ENCODE measurements at regions not wholly inside any gene's neighbourhood (a gene's known extent, or its start where the extent isn't known, plus 50 kb on each side); places are given as distances from the start of the nearest gene placed in this dataset.
"Not testable (repeated sequence)": the region's sequence is repeated elsewhere in the genome, so short reads cannot be mapped to it uniquely, and the experiment has no call there.

- peak; percentile 2 for DNase-seq
Observed at GRCh38 chr7:45268013-45268412, 110.4 kb downstream of the RAMP3 start.

- DNase-seq = no peak
Observed at GRCh38 chr7:45269192-45269591, 111.6 kb downstream of the RAMP3 start.

GRCh38 chr7:45278763-45279398, 121.3 kb downstream of the RAMP3 start:
- no peak for DNase-seq

- not testable (repeated sequence) for DNase-seq
Observed at GRCh38 chr7:45289611-45290010, 132.0 kb downstream of the RAMP3 start.

GRCh38 chr7:45290880-45291279, 133.3 kb downstream of the RAMP3 start:
- no peak for DNase-seq

- DNase-seq = no peak
Observed at GRCh38 chr7:45292481-45292880, 134.9 kb downstream of the RAMP3 start.

- no peak for DNase-seq
Observed at GRCh38 chr7:45293295-45293942, 135.8 kb downstream of the RAMP3 start.

- DNase-seq = no peak
Observed at GRCh38 chr7:45294559-45294958, 137.0 kb downstream of the RAMP3 start.

- no peak for DNase-seq
Observed at GRCh38 chr7:45295222-45295621, 137.6 kb downstream of the RAMP3 start.

GRCh38 chr7:45296748-45297147, 139.2 kb downstream of the RAMP3 start:
- no peak for DNase-seq

- no peak for DNase-seq
Observed at GRCh38 chr7:45306752-45307305, 149.2 kb downstream of the RAMP3 start.

GRCh38 chr7:45311597-45311996, 154.0 kb downstream of the RAMP3 start:
- DNase-seq = no peak

GRCh38 chr7:45315512-45315911, 157.9 kb downstream of the RAMP3 start:
- not testable (repeated sequence) for DNase-seq

GRCh38 chr7:45324683-45325237, 167.2 kb downstream of the RAMP3 start:
- no peak for DNase-seq

GRCh38 chr7:45325378-45325777, 167.8 kb downstream of the RAMP3 start:
- no peak for DNase-seq

GRCh38 chr7:45328403-45328981, 170.9 kb downstream of the RAMP3 start:
- DNase-seq = no peak

- no peak for DNase-seq
Observed at GRCh38 chr7:45331563-45331962, 174.0 kb downstream of the RAMP3 start.

GRCh38 chr7:45335024-45335423, 177.4 kb downstream of the RAMP3 start:
- not testable (repeated sequence) for DNase-seq

GRCh38 chr7:45342236-45342635, 184.6 kb downstream of the RAMP3 start:
- peak; percentile 45 for DNase-seq

GRCh38 chr7:45343746-45344145, 186.2 kb downstream of the RAMP3 start:
- DNase-seq = no peak

GRCh38 chr7:45347804-45348203, 190.2 kb downstream of the RAMP3 start:
- no peak for DNase-seq

- no peak for DNase-seq
Observed at GRCh38 chr7:45349090-45349489, 191.5 kb downstream of the RAMP3 start.

GRCh38 chr7:45350896-45351295, 193.3 kb downstream of the RAMP3 start:
- no peak for DNase-seq

- no peak for DNase-seq
Observed at GRCh38 chr7:45358287-45358686, 200.7 kb downstream of the RAMP3 start.

Data from NCI-H774 (cell line).